OCI-LY7 (cell line): ENCODE measurements at regions not wholly inside any gene's neighbourhood (a gene's known extent, or its start where the extent isn't known, plus 50 kb on each side); places are given as distances from the start of the nearest gene placed in this dataset.

Experiments
- CTCF ChIP-seq: fragments of 200-600 bp; sonication (generic); conservative IDR thresholded peaks from 2 replicates; pipeline ENCODE4 v1.5.1; 2014; ENCODE audit warnings: mild to moderate bottlenecking, antibody characterized with exemption, low read length, moderate library complexity, mixed read lengths
- EZH2phosphoT487 ChIP-seq: fragments of 200-600 bp; sonication (generic); IDR thresholded peaks from 2 replicates; pipeline ENCODE4 v1.6.1; 2018; ENCODE audit warnings: low read depth, borderline replicate concordance, mild to moderate bottlenecking, mixed run types, antibody characterized with exemption, low read length, moderate library complexity, mixed read lengths

GRCh38 chr17:65438173-65438572, 123.3 kb downstream of the AXIN2 start:
- TF ChIP-seq CTCF (no peak), EZH2phosphoT487 (no peak)
